HEK293T (cell line): ENCODE measurements at regions not wholly inside any gene's neighbourhood (a gene's known extent, or its start where the extent isn't known, plus 50 kb on each side); places are given as distances from the start of the nearest gene placed in this dataset.
"Not testable (repeated sequence)": the region's sequence is repeated elsewhere in the genome, so short reads cannot be mapped to it uniquely, and the experiment has no call there.

Experiments
- CTCF ChIA-PET: fragments of 350-600 bp; formaldehyde crosslinking; extraction: SDS; loops from one replicate; lab custom pipeline; 2021; ENCODE audit warnings: antibody characterized with exemption, inconsistent platforms; lab: Yijun Ruan, JAX
- POLR2A ChIA-PET: fragments of 350-600 bp; formaldehyde crosslinking; extraction: SDS; loops from one replicate; lab custom pipeline; 2020; ENCODE audit warnings: antibody characterized with exemption, inconsistent platforms; lab: Yijun Ruan, JAX
- DNase-seq: peaks from one replicate; pipeline ENCODE4 v3.0.0; 2012; ENCODE audit warnings: mixed read lengths; ENCODE audit errors: extremely low spot score
- ARNT ChIP-seq: fragments of 450-650 bp; IDR thresholded peaks from 2 replicates; pipeline ENCODE4 v1.6.1; 2017; ENCODE audit warnings: mild to moderate bottlenecking
- BHLHE40 ChIP-seq: fragments of 450-650 bp; IDR thresholded peaks from 2 replicates; pipeline ENCODE4 v1.6.1; 2016; ENCODE audit warnings: mild to moderate bottlenecking, moderate library complexity, borderline replicate concordance
- CTBP1 ChIP-seq: fragments of 450-650 bp; IDR thresholded peaks from 2 replicates; pipeline ENCODE4 v1.6.1; 2016; ENCODE audit warnings: borderline replicate concordance
- ELF4 ChIP-seq: fragments of 450-650 bp; IDR thresholded peaks from 2 replicates; pipeline ENCODE4 v1.6.1; 2017; ENCODE audit warnings: antibody characterized with exemption
- FOXA1 ChIP-seq: fragments of 450-650 bp; IDR thresholded peaks from 2 replicates; pipeline ENCODE4 v1.6.1; 2016; ENCODE audit warnings: mild to moderate bottlenecking
- FOXK2 ChIP-seq: fragments of 450-650 bp; IDR thresholded peaks from 2 replicates; pipeline ENCODE4 v1.6.1; 2016; ENCODE audit warnings: mild to moderate bottlenecking
- FOXM1 ChIP-seq: fragments of 450-650 bp; IDR thresholded peaks from 2 replicates; pipeline ENCODE4 v1.6.1; 2017; ENCODE audit warnings: mild to moderate bottlenecking, borderline replicate concordance
- HDGF ChIP-seq: fragments of 450-650 bp; IDR thresholded peaks from 2 replicates; pipeline ENCODE4 v1.6.1; 2017; ENCODE audit warnings: antibody characterized with exemption, borderline replicate concordance
- L3MBTL2 ChIP-seq: fragments of 450-650 bp; conservative IDR thresholded peaks from 2 replicates; pipeline ENCODE4 v1.6.1; 2016; ENCODE audit warnings: mild to moderate bottlenecking
- LEF1 ChIP-seq: fragments of 450-650 bp; IDR thresholded peaks from 2 replicates; pipeline ENCODE4 v1.6.1; 2017; ENCODE audit warnings: mild to moderate bottlenecking, borderline replicate concordance
- NFRKB ChIP-seq: fragments of 450-650 bp; IDR thresholded peaks from 2 replicates; pipeline ENCODE4 v1.6.1; 2016; ENCODE audit warnings: mild to moderate bottlenecking, moderate library complexity
- PKNOX1 ChIP-seq: fragments of 450-650 bp; IDR thresholded peaks from 2 replicates; pipeline ENCODE4 v1.6.1; 2016
- SP1 ChIP-seq: fragments of 450-650 bp; IDR thresholded peaks from 2 replicates; pipeline ENCODE4 v1.6.1; 2017
- SUZ12 ChIP-seq: fragments of 450-650 bp; IDR thresholded peaks from 2 replicates; pipeline ENCODE4 v1.6.1; 2016; ENCODE audit warnings: mild to moderate bottlenecking
- TARDBP ChIP-seq: fragments of 450-650 bp; IDR thresholded peaks from 2 replicates; pipeline ENCODE4 v1.6.1; 2016
- ZNF384 ChIP-seq: fragments of 450-650 bp; IDR thresholded peaks from 2 replicates; pipeline ENCODE4 v1.6.1; 2016

- TF ChIP-seq PKNOX1 (no peak), ELF4 (no peak), LEF1 (no peak), CTBP1 (no peak), L3MBTL2 (no peak)
- DNase-seq, result no peak
- CTCF ChIA-PET, result interaction anchor here (0.6 kb wide), 1 partner anchor 300 kb away, joined by 3 read pairs; no protein-coding TSS in a partner anchor
- POLR2A ChIA-PET, result no interaction called here
These were observed 764.2 kb downstream of the DIAPH3 start for GRCh38 chr13:59399513-59399912.

- TF ChIP-seq NFRKB (no peak), ELF4 (no peak), ARNT (no peak), BHLHE40 (no peak), SUZ12 (no peak), FOXA1 (no peak), FOXK2 (no peak), SP1 (no peak), PKNOX1 (no peak), LEF1 (no peak), FOXM1 (no peak), L3MBTL2 (no peak), TARDBP (no peak), ZNF384 (no peak)
- POLR2A ChIA-PET, result no interaction called here
- no peak for DNase-seq
- CTCF ChIA-PET, result no interaction called here
These were observed 759.4 kb downstream of the DIAPH3 start for GRCh38 chr13:59404331-59404730.

- CTCF ChIA-PET, POLR2A ChIA-PET, DNase-seq: not testable (repeated sequence)
These were observed 756.5 kb downstream of the DIAPH3 start for GRCh38 chr13:59407251-59407650.

- POLR2A ChIA-PET, result no interaction called here
- TF ChIP-seq L3MBTL2, result no peak
- TF ChIP-seq FOXM1, result no peak
- TF ChIP-seq ELF4, result no peak
- no peak for TF ChIP-seq FOXK2
- TF ChIP-seq FOXA1, result no peak
- TF ChIP-seq ARNT, result no peak
- TF ChIP-seq SP1, result no peak
- no peak for TF ChIP-seq LEF1
- no peak for TF ChIP-seq BHLHE40
- no peak for TF ChIP-seq CTBP1
- no peak for TF ChIP-seq PKNOX1
- TF ChIP-seq TARDBP, result no peak
- no peak for TF ChIP-seq NFRKB
- no peak for TF ChIP-seq ZNF384
- no peak for TF ChIP-seq HDGF
- DNase-seq, result no peak
These were observed 755.0 kb downstream of the DIAPH3 start for GRCh38 chr13:59408738-59409137.

GRCh38 chr13:59409211-59409610 lies 754.5 kb downstream of the DIAPH3 start:
- DNase-seq, result no peak
- TF ChIP-seq FOXA1, result no peak
- no peak for TF ChIP-seq NFRKB
- no peak for TF ChIP-seq TARDBP
- no peak for TF ChIP-seq ELF4
- TF ChIP-seq CTBP1, result no peak
- no peak for TF ChIP-seq SUZ12
- TF ChIP-seq SP1, result no peak
- no peak for TF ChIP-seq PKNOX1
- no peak for TF ChIP-seq FOXK2
- no peak for TF ChIP-seq LEF1
- TF ChIP-seq BHLHE40, result no peak
- no peak for TF ChIP-seq FOXM1
- no peak for TF ChIP-seq ARNT
- no peak for TF ChIP-seq ZNF384
- TF ChIP-seq HDGF, result no peak
- TF ChIP-seq L3MBTL2, result no peak
- ChIA-PET CTCF (no interaction called here), POLR2A (no interaction called here)

More at GRCh38 chr13:59408738-59409137, 755.0 kb downstream of the DIAPH3 start:
- CTCF ChIA-PET, result interaction anchor here (0.6 kb wide), 1 partner anchor 11 kb away, joined by 3 read pairs; no protein-coding TSS in a partner anchor

GRCh38 chr13:59409634-59410200 lies 754.0 kb downstream of the DIAPH3 start:
- POLR2A ChIA-PET, result no interaction called here
- CTCF ChIA-PET, result no interaction called here

More at GRCh38 chr13:59409634-59410200, 754.0 kb downstream of the DIAPH3 start:
- no peak for TF ChIP-seq FOXA1
- no peak for TF ChIP-seq TARDBP
- TF ChIP-seq ZNF384, result no peak
- no peak for TF ChIP-seq CTBP1
- no peak for TF ChIP-seq NFRKB
- no peak for TF ChIP-seq FOXK2
- no peak for TF ChIP-seq PKNOX1
- no peak for DNase-seq
